OCI-LY7 (cell line): ENCODE measurements at regions not wholly inside any gene's neighbourhood (a gene's known extent, or its start where the extent isn't known, plus 50 kb on each side); places are given as distances from the start of the nearest gene placed in this dataset.

Source experiments
- BruUV-seq: library from RNA; stranded (reverse); fragments of 400-500 nt; replicated peaks from 2 replicates; lab custom pipeline; 2021; lab: Mats Ljungman, UMichigan
- CTCF ChIA-PET: fragments of 300-600 bp; sonication (Branson Sonifier 250); formaldehyde crosslinking; loops from one replicate; lab custom pipeline; 2022; ENCODE audit warnings: antibody characterized with exemption; ENCODE audit not compliant: unreplicated experiment; lab: Charles Lee
- POLR2A ChIA-PET: fragments of 300-600 bp; sonication (Branson Sonifier 250); formaldehyde crosslinking; loops from one replicate; lab custom pipeline; 2022; ENCODE audit warnings: antibody characterized with exemption; lab: Charles Lee
- DNase-seq: peaks from one replicate; pipeline ENCODE4 v3.0.0-alpha.2; 2015; ENCODE audit warnings: low spot score
- H2AFZ ChIP-seq: fragments of 200-600 bp; sonication (generic), shearing (Covaris generic); 2 replicates; pipeline ENCODE4 v1.6.1; 2014; ENCODE audit warnings: mild to moderate bottlenecking, antibody characterized with exemption, low read length, moderate library complexity
- H3K27ac ChIP-seq: fragments of 200-600 bp; sonication (generic); 2 replicates; pipeline ENCODE4 v1.5.1; 2014; ENCODE audit warnings: mixed run types, low read depth, mild to moderate bottlenecking, moderate library complexity, low read length, inconsistent platforms; ENCODE audit not compliant: poor library complexity, severe bottlenecking
- H3K36me3 ChIP-seq: fragments of 200-600 bp; sonication (generic); 2 replicates; pipeline ENCODE4 v1.6.1; 2014; ENCODE audit warnings: mild to moderate bottlenecking, antibody characterized with exemption, low read length, moderate library complexity, mixed read lengths; ENCODE audit not compliant: insufficient read depth
- H3K4me1 ChIP-seq: fragments of 200-600 bp; sonication (generic); 2 replicates; pipeline ENCODE4 v1.5.1; 2014; ENCODE audit warnings: mild to moderate bottlenecking, low read length; ENCODE audit not compliant: insufficient read depth, poor library complexity, severe bottlenecking
- H3K4me2 ChIP-seq: fragments of 200-600 bp; sonication (generic); 2 replicates; pipeline ENCODE4 v1.6.1; 2014; ENCODE audit warnings: mild to moderate bottlenecking, low read length
- H3K4me3 ChIP-seq: fragments of 200-600 bp; sonication (generic); 2 replicates; pipeline ENCODE4 v1.5.1; 2014; ENCODE audit warnings: mild to moderate bottlenecking, low read depth, low read length; ENCODE audit not compliant: poor library complexity, severe bottlenecking
- H3K79me2 ChIP-seq: fragments of 200-600 bp; sonication (generic); 2 replicates; pipeline ENCODE4 v1.6.1; 2016; ENCODE audit warnings: low read depth, mild to moderate bottlenecking, low read length, moderate library complexity, mixed read lengths; ENCODE audit not compliant: insufficient read depth
- H3K9me2 ChIP-seq: fragments of 200-600 bp; sonication (generic); 2 replicates; pipeline ENCODE4 v1.6.1; 2016; ENCODE audit warnings: mild to moderate bottlenecking, low read length, mixed read lengths; ENCODE audit not compliant: insufficient read depth
- H3K9me3 ChIP-seq: fragments of 200-600 bp; sonication (generic); 2 replicates; pipeline ENCODE4 v1.6.1; 2014; ENCODE audit warnings: mild to moderate bottlenecking, mixed run types, low read length, mixed read lengths
- H4K20me1 ChIP-seq: fragments of 200-600 bp; sonication (generic); 2 replicates; pipeline ENCODE4 v1.6.1; 2014; ENCODE audit warnings: mild to moderate bottlenecking, antibody characterized with exemption, low read length, moderate library complexity, mixed read lengths; ENCODE audit not compliant: insufficient read depth
- EZH2phosphoT487 ChIP-seq: fragments of 200-600 bp; sonication (generic); IDR thresholded peaks from 2 replicates; pipeline ENCODE4 v1.6.1; 2018; ENCODE audit warnings: low read depth, borderline replicate concordance, mild to moderate bottlenecking, mixed run types, antibody characterized with exemption, low read length, moderate library complexity, mixed read lengths
- intact Hi-C: fragments of 100-400 bp; cut with micrococcal nuclease; formaldehyde crosslinking; loops from one replicate; pipeline ENCODE4 v1.10.0; 2022; ENCODE audit not compliant: unreplicated experiment
- TF ChIP-seq, protein P1 (sequence below): fragments of 200-600 bp; sonication (generic); conservative IDR thresholded peaks from 2 replicates; pipeline ENCODE4 v1.5.1; 2014; ENCODE audit warnings: mild to moderate bottlenecking, antibody characterized with exemption, low read length, moderate library complexity, mixed read lengths

DNA sequence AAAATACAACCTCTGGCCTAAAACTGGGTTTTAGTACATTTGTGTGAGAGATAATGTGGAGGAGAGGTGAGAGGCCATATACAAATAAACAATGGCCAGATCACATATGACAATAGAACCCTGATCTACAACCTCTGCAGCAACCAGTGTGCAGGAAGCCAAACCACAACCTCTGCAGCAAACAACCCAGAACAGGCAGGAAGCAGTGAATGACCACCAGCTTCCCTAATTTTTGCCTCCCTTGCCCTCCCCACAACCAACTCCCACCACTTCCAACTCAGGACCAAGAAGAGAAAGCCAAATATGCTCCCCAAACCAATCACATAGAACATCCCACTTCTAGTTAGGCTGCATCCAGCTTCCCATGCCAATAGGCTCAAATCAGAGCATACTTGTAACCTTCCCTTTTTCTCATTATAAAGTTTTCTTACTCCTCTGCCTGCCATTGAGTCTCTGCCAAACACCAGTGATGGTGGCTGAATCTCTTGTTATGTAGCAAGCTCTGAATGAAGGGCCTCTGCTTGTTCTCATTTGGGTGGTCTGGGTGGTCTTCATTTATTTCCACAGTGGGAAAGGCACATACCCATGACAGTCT lies 102.6 kb upstream of the GAP43 start:
- CTCF ChIA-PET: no interaction called here

DNA sequence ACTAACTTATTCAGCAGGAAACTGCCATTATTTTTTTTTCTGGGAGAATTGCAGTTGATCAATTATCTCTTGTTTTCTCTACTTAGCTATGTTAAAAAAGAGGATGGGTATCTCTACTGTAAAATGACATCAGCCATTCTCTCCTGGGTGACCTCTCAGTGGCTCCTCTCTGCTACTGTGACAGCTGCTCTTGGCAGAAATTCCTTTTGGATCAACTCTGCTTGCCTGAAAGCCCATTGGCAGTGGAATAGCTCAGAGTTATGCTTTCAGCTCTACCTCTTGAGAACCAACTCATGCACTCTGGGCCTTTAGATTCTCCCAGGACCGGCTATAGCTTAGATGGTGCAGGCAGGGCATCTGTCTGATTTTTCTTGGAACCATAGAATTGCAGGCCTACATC lies 99.9 kb upstream of the GAP43 start:
- H2AFZ ChIP-seq: no peak overlapping the region
- H3K4me3 ChIP-seq: no peak overlapping the region
- no peak overlapping the region for H3K4me2 ChIP-seq
- TF ChIP-seq EZH2phosphoT487: no peak
- TF ChIP-seq, protein P1, sequence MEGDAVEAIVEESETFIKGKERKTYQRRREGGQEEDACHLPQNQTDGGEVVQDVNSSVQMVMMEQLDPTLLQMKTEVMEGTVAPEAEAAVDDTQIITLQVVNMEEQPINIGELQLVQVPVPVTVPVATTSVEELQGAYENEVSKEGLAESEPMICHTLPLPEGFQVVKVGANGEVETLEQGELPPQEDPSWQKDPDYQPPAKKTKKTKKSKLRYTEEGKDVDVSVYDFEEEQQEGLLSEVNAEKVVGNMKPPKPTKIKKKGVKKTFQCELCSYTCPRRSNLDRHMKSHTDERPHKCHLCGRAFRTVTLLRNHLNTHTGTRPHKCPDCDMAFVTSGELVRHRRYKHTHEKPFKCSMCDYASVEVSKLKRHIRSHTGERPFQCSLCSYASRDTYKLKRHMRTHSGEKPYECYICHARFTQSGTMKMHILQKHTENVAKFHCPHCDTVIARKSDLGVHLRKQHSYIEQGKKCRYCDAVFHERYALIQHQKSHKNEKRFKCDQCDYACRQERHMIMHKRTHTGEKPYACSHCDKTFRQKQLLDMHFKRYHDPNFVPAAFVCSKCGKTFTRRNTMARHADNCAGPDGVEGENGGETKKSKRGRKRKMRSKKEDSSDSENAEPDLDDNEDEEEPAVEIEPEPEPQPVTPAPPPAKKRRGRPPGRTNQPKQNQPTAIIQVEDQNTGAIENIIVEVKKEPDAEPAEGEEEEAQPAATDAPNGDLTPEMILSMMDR: no peak
- DNase-seq: no peak
- POLR2A ChIA-PET: interaction anchor here (0.6 kb wide), 1 partner anchor 638 kb away, joined by 4 read pairs; no protein-coding TSS in a partner anchor
- CTCF ChIA-PET: no interaction called here
- H3K4me1 ChIP-seq: no peaks in the 10 kb centered on the region
- no peaks in the 10 kb centered on the region for H3K79me2 ChIP-seq
- H4K20me1 ChIP-seq: no peaks in the 10 kb centered on the region
- no peak overlapping the region for H3K27ac ChIP-seq
- no TSS peak for BruUV-seq
- H3K36me3 ChIP-seq: no peaks in the 10 kb centered on the region
- H3K9me2 ChIP-seq: no peaks in the 10 kb centered on the region
- intact Hi-C loops: no loop called here
- H3K9me3 ChIP-seq: no peaks in the 10 kb centered on the region

More for the DNA sequence above, 102.6 kb upstream of the GAP43 start:
- H3K9me2 ChIP-seq: no peaks in the 10 kb centered on the region
- TF ChIP-seq, protein P1: no peak
- TF ChIP-seq EZH2phosphoT487: no peak
- BruUV-seq: no TSS peak
- intact Hi-C loops: no loop called here
- no peaks in the 10 kb centered on the region for H3K4me1 ChIP-seq
- DNase-seq: no peak
- no peaks in the 10 kb centered on the region for H3K79me2 ChIP-seq
- no peaks in the 10 kb centered on the region for H3K36me3 ChIP-seq
- H3K4me3 ChIP-seq: no peak overlapping the region
- no peaks in the 10 kb centered on the region for H3K9me3 ChIP-seq
- no peak overlapping the region for H2AFZ ChIP-seq
- POLR2A ChIA-PET: no interaction called here
- H3K27ac ChIP-seq: no peak overlapping the region
- H4K20me1 ChIP-seq: no peaks in the 10 kb centered on the region
- no peak overlapping the region for H3K4me2 ChIP-seq

DNA sequence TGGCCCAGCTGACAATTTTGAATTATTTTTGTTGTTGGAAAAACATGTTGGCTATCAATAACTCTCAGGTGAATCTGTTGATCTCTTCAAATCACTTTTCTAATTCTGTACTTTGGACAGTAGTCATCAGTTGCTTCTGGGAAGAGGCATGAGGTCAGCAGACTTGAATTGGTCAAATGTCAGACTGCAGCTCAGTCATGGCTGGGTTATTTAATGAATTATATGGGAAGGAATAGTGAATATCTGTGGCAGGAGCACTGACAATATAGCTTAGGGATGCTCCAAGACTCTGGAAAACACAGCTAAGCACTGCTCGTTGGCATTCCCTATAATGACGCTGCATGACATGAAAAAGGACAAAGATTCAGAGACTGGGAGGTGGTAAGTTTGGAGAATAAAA lies 98.8 kb upstream of the GAP43 start:
- no peaks in the 10 kb centered on the region for H3K9me2 ChIP-seq
- TF ChIP-seq, protein P1: no peak
- TF ChIP-seq EZH2phosphoT487: no peak
- H3K4me1 ChIP-seq: no peaks in the 10 kb centered on the region
- no peaks in the 10 kb centered on the region for H4K20me1 ChIP-seq
- ChIA-PET POLR2A (interaction anchor here (0.6 kb wide), 1 partner anchor 38 kb away, joined by 3 read pairs; no protein-coding TSS in a partner anchor), CTCF (interaction anchor here (0.6 kb wide), 1 partner anchor 51 kb away, joined by 4 read pairs; no protein-coding TSS in a partner anchor)
- no peak overlapping the region for H3K4me2 ChIP-seq
- no peak overlapping the region for H3K27ac ChIP-seq
- no peaks in the 10 kb centered on the region for H3K9me3 ChIP-seq
- H2AFZ ChIP-seq: no peak overlapping the region
- no peaks in the 10 kb centered on the region for H3K36me3 ChIP-seq
- BruUV-seq: no TSS peak
- H3K4me3 ChIP-seq: no peak overlapping the region
- no peaks in the 10 kb centered on the region for H3K79me2 ChIP-seq
- intact Hi-C loops: no loop called here
- DNase-seq: no peak
